Panc1 (cell line): ENCODE measurements at regions not wholly inside any gene's neighbourhood (a gene's known extent, or its start where the extent isn't known, plus 50 kb on each side); places are given as distances from the start of the nearest gene placed in this dataset.

Experiments
- ATAC-seq: fragments of 200-7000 bp; cut with Tn5 transposase; 2 replicates; pipeline ENCODE4 v1.9.1; 2020; ENCODE audit warnings: mild to moderate bottlenecking, moderate library complexity
- BruUV-seq: library from RNA; stranded (reverse); fragments of 400-500 nt; replicated peaks from 2 replicates; lab custom pipeline; 2021; lab: Mats Ljungman, UMichigan
- CTCF ChIA-PET: fragments of 300-600 bp; sonication (Branson Sonifier 250); formaldehyde crosslinking; loops from one replicate; lab custom pipeline; 2022; ENCODE audit warnings: antibody characterized with exemption; lab: Charles Lee
- POLR2A ChIA-PET: fragments of 300-600 bp; sonication (Branson Sonifier 250); formaldehyde crosslinking; loops from one replicate; lab custom pipeline; 2022; ENCODE audit warnings: antibody characterized with exemption; lab: Charles Lee
- DNase-seq: peaks from one replicate; pipeline ENCODE4 v3.0.0-alpha.2; 2010; ENCODE audit warnings: low read depth, low spot score
- H3K27ac ChIP-seq: 2 replicates; pipeline ENCODE4 v1.5.1; 2011; ENCODE audit warnings: mild to moderate bottlenecking, low read length, inconsistent platforms
- H3K27me3 ChIP-seq: fragments of 200-500 bp; sonication (Bioruptor generic); 2 replicates; pipeline ENCODE4 v1.6.0; 2014; ENCODE audit warnings: low read length, inconsistent platforms; ENCODE audit not compliant: control insufficient read depth, insufficient read depth
- H3K36me3 ChIP-seq: fragments of 200-500 bp; sonication (Bioruptor generic); 2 replicates; pipeline ENCODE4 v1.5.1; 2014; ENCODE audit warnings: inconsistent platforms, mild to moderate bottlenecking, low read length, moderate library complexity; ENCODE audit not compliant: control insufficient read depth, insufficient read depth
- H3K4me1 ChIP-seq: 2 replicates; pipeline ENCODE4 v1.5.1; 2011; ENCODE audit warnings: inconsistent platforms, mild to moderate bottlenecking, low read length, moderate library complexity; ENCODE audit not compliant: control insufficient read depth, insufficient read depth
- H3K4me3 ChIP-seq, 2 experiments: 2 replicates each; pipeline ENCODE4 v1.5.1; 2011 to 2012; ENCODE audit warnings: low read depth in 2 of 2, low read length in 2 of 2, mild to moderate bottlenecking in 2 of 2, inconsistent platforms in 1 of 2, moderate library complexity in 1 of 2
- H3K9me3 ChIP-seq: fragments of 200-500 bp; sonication (Bioruptor generic); 2 replicates; pipeline ENCODE4 v1.5.1; 2014; ENCODE audit warnings: low read depth, mild to moderate bottlenecking, inconsistent platforms, low read length, moderate library complexity; ENCODE audit not compliant: control insufficient read depth, insufficient read depth
- POLR2AphosphoS5 ChIP-seq: IDR thresholded peaks from 2 replicates; pipeline ENCODE4 v1.6.1; 2012; ENCODE audit warnings: mild to moderate bottlenecking, low read depth, low read length, moderate library complexity
- SIN3A ChIP-seq: IDR thresholded peaks from 2 replicates; pipeline ENCODE4 v1.6.1; 2012; ENCODE audit warnings: low read depth, mild to moderate bottlenecking, low read length, moderate library complexity, borderline replicate concordance; ENCODE audit not compliant: insufficient read depth
- TCF7L2 ChIP-seq: IDR thresholded peaks from 2 replicates; pipeline ENCODE4 v1.6.1; 2011; ENCODE audit warnings: mild to moderate bottlenecking, low read depth, low read length, inconsistent platforms
- in situ Hi-C: cut with HindIII; loops from 2 replicates; pipeline ENCODE4 v1.10.0; 2016; ENCODE audit warnings: low sequenced_read_pairs, low pct_unique_long_range_greater_than_20kb
- intact Hi-C: fragments of 100-400 bp; cut with micrococcal nuclease; formaldehyde crosslinking; loops from one replicate; pipeline ENCODE4 v1.10.0; 2022; ENCODE audit not compliant: unreplicated experiment
- TF ChIP-seq, protein P1 (sequence below): fragments of 450-650 bp; IDR thresholded peaks from 2 replicates; pipeline ENCODE4 v1.5.1; 2017; ENCODE audit warnings: mild to moderate bottlenecking
- TF ChIP-seq, protein P2 (sequence below), 2 experiments: IDR thresholded peaks; 2 replicates each; pipeline ENCODE4 v1.6.1; 2011 to 2012; ENCODE audit warnings: low read depth in 2 of 2, control low read depth in 1 of 2, low read length in 1 of 2, mild to moderate bottlenecking in 1 of 2, moderate library complexity in 1 of 2; ENCODE audit not compliant: insufficient read depth in 1 of 2

- Histone ChIP-seq H3K9me3 (no peaks in the 10 kb centered on the region), H3K27me3 (no peaks in the 10 kb centered on the region), H3K36me3 (no peaks in the 10 kb centered on the region), H3K27ac (no peak overlapping the region), H3K4me1 (no peaks in the 10 kb centered on the region), H3K4me3 (no peak overlapping the region)
- intact Hi-C loops (no loop called here), in situ Hi-C loops (no loop called here)
- no TSS peak for BruUV-seq
- TF ChIP-seq, protein P1, sequence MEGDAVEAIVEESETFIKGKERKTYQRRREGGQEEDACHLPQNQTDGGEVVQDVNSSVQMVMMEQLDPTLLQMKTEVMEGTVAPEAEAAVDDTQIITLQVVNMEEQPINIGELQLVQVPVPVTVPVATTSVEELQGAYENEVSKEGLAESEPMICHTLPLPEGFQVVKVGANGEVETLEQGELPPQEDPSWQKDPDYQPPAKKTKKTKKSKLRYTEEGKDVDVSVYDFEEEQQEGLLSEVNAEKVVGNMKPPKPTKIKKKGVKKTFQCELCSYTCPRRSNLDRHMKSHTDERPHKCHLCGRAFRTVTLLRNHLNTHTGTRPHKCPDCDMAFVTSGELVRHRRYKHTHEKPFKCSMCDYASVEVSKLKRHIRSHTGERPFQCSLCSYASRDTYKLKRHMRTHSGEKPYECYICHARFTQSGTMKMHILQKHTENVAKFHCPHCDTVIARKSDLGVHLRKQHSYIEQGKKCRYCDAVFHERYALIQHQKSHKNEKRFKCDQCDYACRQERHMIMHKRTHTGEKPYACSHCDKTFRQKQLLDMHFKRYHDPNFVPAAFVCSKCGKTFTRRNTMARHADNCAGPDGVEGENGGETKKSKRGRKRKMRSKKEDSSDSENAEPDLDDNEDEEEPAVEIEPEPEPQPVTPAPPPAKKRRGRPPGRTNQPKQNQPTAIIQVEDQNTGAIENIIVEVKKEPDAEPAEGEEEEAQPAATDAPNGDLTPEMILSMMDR = no peak
- TF ChIP-seq POLR2AphosphoS5 (no peak), SIN3A (no peak), TCF7L2 (no peak)
- TF ChIP-seq, protein P2, sequence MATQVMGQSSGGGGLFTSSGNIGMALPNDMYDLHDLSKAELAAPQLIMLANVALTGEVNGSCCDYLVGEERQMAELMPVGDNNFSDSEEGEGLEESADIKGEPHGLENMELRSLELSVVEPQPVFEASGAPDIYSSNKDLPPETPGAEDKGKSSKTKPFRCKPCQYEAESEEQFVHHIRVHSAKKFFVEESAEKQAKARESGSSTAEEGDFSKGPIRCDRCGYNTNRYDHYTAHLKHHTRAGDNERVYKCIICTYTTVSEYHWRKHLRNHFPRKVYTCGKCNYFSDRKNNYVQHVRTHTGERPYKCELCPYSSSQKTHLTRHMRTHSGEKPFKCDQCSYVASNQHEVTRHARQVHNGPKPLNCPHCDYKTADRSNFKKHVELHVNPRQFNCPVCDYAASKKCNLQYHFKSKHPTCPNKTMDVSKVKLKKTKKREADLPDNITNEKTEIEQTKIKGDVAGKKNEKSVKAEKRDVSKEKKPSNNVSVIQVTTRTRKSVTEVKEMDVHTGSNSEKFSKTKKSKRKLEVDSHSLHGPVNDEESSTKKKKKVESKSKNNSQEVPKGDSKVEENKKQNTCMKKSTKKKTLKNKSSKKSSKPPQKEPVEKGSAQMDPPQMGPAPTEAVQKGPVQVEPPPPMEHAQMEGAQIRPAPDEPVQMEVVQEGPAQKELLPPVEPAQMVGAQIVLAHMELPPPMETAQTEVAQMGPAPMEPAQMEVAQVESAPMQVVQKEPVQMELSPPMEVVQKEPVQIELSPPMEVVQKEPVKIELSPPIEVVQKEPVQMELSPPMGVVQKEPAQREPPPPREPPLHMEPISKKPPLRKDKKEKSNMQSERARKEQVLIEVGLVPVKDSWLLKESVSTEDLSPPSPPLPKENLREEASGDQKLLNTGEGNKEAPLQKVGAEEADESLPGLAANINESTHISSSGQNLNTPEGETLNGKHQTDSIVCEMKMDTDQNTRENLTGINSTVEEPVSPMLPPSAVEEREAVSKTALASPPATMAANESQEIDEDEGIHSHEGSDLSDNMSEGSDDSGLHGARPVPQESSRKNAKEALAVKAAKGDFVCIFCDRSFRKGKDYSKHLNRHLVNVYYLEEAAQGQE (IDR thresholded peaks at IDR 0.05; ENCODE audit: insufficient read depth in 1 of 2, low read depth in 2 of 2, low read length in 1 of 2) = no peak
- ChIA-PET CTCF (no interaction called here), POLR2A (no interaction called here)
- DNase-seq (no peak), ATAC-seq (no peak)
Measured at GRCh38 chr4:174062831-174063230, 220.6 kb downstream of the FBXO8 start.

- H3K36me3 ChIP-seq = no peaks in the 10 kb centered on the region
- POLR2A ChIA-PET = no interaction called here
- H3K4me3 ChIP-seq = no peak overlapping the region
- no peak for TF ChIP-seq TCF7L2
- no peak for TF ChIP-seq POLR2AphosphoS5
- no peak for TF ChIP-seq SIN3A
- TF ChIP-seq, protein P2 (IDR thresholded peaks at IDR 0.05; ENCODE audit: insufficient read depth in 1 of 2, low read depth in 2 of 2, low read length in 1 of 2) = no peak
- TF ChIP-seq, protein P1 = no peak
- H3K27ac ChIP-seq = no peak overlapping the region
- no peaks in the 10 kb centered on the region for H3K9me3 ChIP-seq
- DNase-seq (no peak), ATAC-seq (no peak)
- CTCF ChIA-PET = no interaction called here
- BruUV-seq = no TSS peak
- intact Hi-C loops = no loop called here
- H3K4me1 ChIP-seq = no peaks in the 10 kb centered on the region
- in situ Hi-C loops = no loop called here
- H3K27me3 ChIP-seq = no peaks in the 10 kb centered on the region
Measured at GRCh38 chr4:174061026-174061425, 222.4 kb downstream of the FBXO8 start.
